ENCODE measurements at regions not wholly inside any gene's neighbourhood (a gene's known extent, or its start where the extent isn't known, plus 50 kb on each side); places are given as distances from the start of the nearest gene placed in this dataset.

GRCh38 chr16:54522584-54522983 is 236.0 kb upstream of the IRX3 start:
- peaks cover 0 to 2% of the 10 kb centered on the region in 2 donors for H3K27me3 ChIP-seq (ENCODE audit: control insufficient read depth in 1 of 2, insufficient read depth in 2 of 2, low read length in 1 of 2)
- WGBS, 2 donors = 46 to 74% methylated on average over 5 of the region's 5 CpGs
- no peak overlapping the region for H3K4me3 ChIP-seq (ENCODE audit: low read length in 2 of 2)
- no peaks in the 10 kb centered on the region for H3K36me3 ChIP-seq (ENCODE audit: control insufficient read depth in 1 of 2, insufficient read depth in 2 of 2, low read length in 1 of 2)
- peaks cover 9% of the 10 kb centered on the region for H3K9me3 ChIP-seq (ENCODE audit: control insufficient read depth, low read length)
- DNase-seq (no peak), ATAC-seq (ENCODE audit: low FRiP score) (no peak)
- intact Hi-C loops (cut with DNase I) = no loop called here
- H3K4me1 ChIP-seq (ENCODE audit: control insufficient read depth in 1 of 2, insufficient read depth in 2 of 2, low read length in 2 of 2) = no peaks in the 10 kb centered on the region
- H3K27ac ChIP-seq (ENCODE audit: low read depth in 1 of 2, low read length in 2 of 2) = no peak overlapping the region

GRCh38 chr16:54521327-54521726 is 234.7 kb upstream of the IRX3 start:
- no peak for DNase-seq
- Histone ChIP-seq H3K4me3 (ENCODE audit: low read length in 2 of 2) (no peak overlapping the region), H3K27ac (ENCODE audit: low read depth in 1 of 2, low read length in 2 of 2) (no peak overlapping the region), H3K27me3 (ENCODE audit: control insufficient read depth in 1 of 2, insufficient read depth in 2 of 2, low read length in 1 of 2) (peaks cover 0 to 2% of the 10 kb centered on the region in 2 donors), H3K9me3 (ENCODE audit: control insufficient read depth, low read length) (peaks cover 7% of the 10 kb centered on the region), H3K4me1 (ENCODE audit: control insufficient read depth in 1 of 2, insufficient read depth in 2 of 2, low read length in 2 of 2) (no peaks in the 10 kb centered on the region), H3K36me3 (ENCODE audit: control insufficient read depth in 1 of 2, insufficient read depth in 2 of 2, low read length in 1 of 2) (no peaks in the 10 kb centered on the region)
- intact Hi-C loops (cut with DNase I) = no loop called here
- WGBS, 2 donors = 73 to 77% methylated on average over 2 of the region's 2 CpGs
- no peak for ATAC-seq (ENCODE audit: low FRiP score)

GRCh38 chr16:54519161-54519695 is 232.6 kb upstream of the IRX3 start:
- ATAC-seq (ENCODE audit: low FRiP score) = no peak
- Histone ChIP-seq H3K4me3 (ENCODE audit: low read length in 2 of 2) (no peak overlapping the region), H3K27ac (ENCODE audit: low read depth in 1 of 2, low read length in 2 of 2) (no peak overlapping the region), H3K9me3 (ENCODE audit: control insufficient read depth, low read length) (peaks cover 4% of the 10 kb centered on the region), H3K4me1 (ENCODE audit: control insufficient read depth in 1 of 2, insufficient read depth in 2 of 2, low read length in 2 of 2) (no peaks in the 10 kb centered on the region), H3K27me3 (ENCODE audit: control insufficient read depth in 1 of 2, insufficient read depth in 2 of 2, low read length in 1 of 2) (peaks cover 0 to 4% of the 10 kb centered on the region in 2 donors), H3K36me3 (ENCODE audit: control insufficient read depth in 1 of 2, insufficient read depth in 2 of 2, low read length in 1 of 2) (no peaks in the 10 kb centered on the region)
- 48 to 53% methylated on average over 4 of the region's 4 CpGs for WGBS, 2 donors
- no peak for DNase-seq
- intact Hi-C loops (cut with DNase I) = no loop called here

- DNase-seq = no peak
- H3K4me1 ChIP-seq (ENCODE audit: control insufficient read depth in 1 of 2, insufficient read depth in 2 of 2, low read length in 2 of 2) = no peaks in the 10 kb centered on the region
- H3K4me3 ChIP-seq (ENCODE audit: low read length in 2 of 2) = no peak overlapping the region
- no peak overlapping the region for H3K27ac ChIP-seq (ENCODE audit: low read depth in 1 of 2, low read length in 2 of 2)
- peaks cover 4% of the 10 kb centered on the region for H3K9me3 ChIP-seq (ENCODE audit: control insufficient read depth, low read length)
- intact Hi-C loops (cut with DNase I) = no loop called here
- H3K36me3 ChIP-seq (ENCODE audit: control insufficient read depth in 1 of 2, insufficient read depth in 2 of 2, low read length in 1 of 2) = no peaks in the 10 kb centered on the region
- H3K27me3 ChIP-seq (ENCODE audit: control insufficient read depth in 1 of 2, insufficient read depth in 2 of 2, low read length in 1 of 2) = peaks cover 0 to 4% of the 10 kb centered on the region in 2 donors
- 60 to 62% methylated on average over 6 of the region's 6 CpGs for WGBS, 2 donors
- ATAC-seq (ENCODE audit: low FRiP score) = no peak
Observed at GRCh38 chr16:54517181-54517580, 230.6 kb upstream of the IRX3 start.

- ATAC-seq (ENCODE audit: low FRiP score) (no peak), DNase-seq (no peak)
- Histone ChIP-seq H3K4me3 (ENCODE audit: low read length in 2 of 2) (no peak overlapping the region), H3K36me3 (ENCODE audit: control insufficient read depth in 1 of 2, insufficient read depth in 2 of 2, low read length in 1 of 2) (no peaks in the 10 kb centered on the region), H3K27me3 (ENCODE audit: control insufficient read depth in 1 of 2, insufficient read depth in 2 of 2, low read length in 1 of 2) (peaks cover 0 to 2% of the 10 kb centered on the region in 2 donors), H3K9me3 (ENCODE audit: control insufficient read depth, low read length) (peaks cover 2% of the 10 kb centered on the region), H3K27ac (ENCODE audit: low read depth in 1 of 2, low read length in 2 of 2) (no peak overlapping the region), H3K4me1 (ENCODE audit: control insufficient read depth in 1 of 2, insufficient read depth in 2 of 2, low read length in 2 of 2) (no peaks in the 10 kb centered on the region)
- intact Hi-C loops (cut with DNase I) = no loop called here
- 88 to 91% methylated on average over 16 of the region's 16 CpGs for whole genome bisulfite sequencing, 2 donors
Observed at GRCh38 chr16:54512467-54512995, 225.9 kb upstream of the IRX3 start.

GRCh38 chr16:54511222-54511731 is 224.7 kb upstream of the IRX3 start:
- Histone ChIP-seq H3K27ac (ENCODE audit: low read depth in 1 of 2, low read length in 2 of 2) (no peak overlapping the region), H3K36me3 (ENCODE audit: control insufficient read depth in 1 of 2, insufficient read depth in 2 of 2, low read length in 1 of 2) (no peaks in the 10 kb centered on the region), H3K4me1 (ENCODE audit: control insufficient read depth in 1 of 2, insufficient read depth in 2 of 2, low read length in 2 of 2) (no peaks in the 10 kb centered on the region), H3K27me3 (ENCODE audit: control insufficient read depth in 1 of 2, insufficient read depth in 2 of 2, low read length in 1 of 2) (peaks cover 0 to 2% of the 10 kb centered on the region in 2 donors), H3K4me3 (ENCODE audit: low read length in 2 of 2) (no peak overlapping the region), H3K9me3 (ENCODE audit: control insufficient read depth, low read length) (peaks cover 2% of the 10 kb centered on the region)
- intact Hi-C loops (cut with DNase I) = no loop called here
- 57 to 62% methylated on average over 3 of the region's 3 CpGs for WGBS, 2 donors
- ATAC-seq (ENCODE audit: low FRiP score) (no peak), DNase-seq (no peak)

- H3K4me3 ChIP-seq (ENCODE audit: low read length in 2 of 2) = no peak overlapping the region
- ATAC-seq (ENCODE audit: low FRiP score) = no peak
- intact Hi-C loops (cut with DNase I) = no loop called here
- WGBS, 2 donors = 64 to 71% methylated on average over 10 of the region's 10 CpGs
- no peaks in the 10 kb centered on the region for H3K4me1 ChIP-seq (ENCODE audit: control insufficient read depth in 1 of 2, insufficient read depth in 2 of 2, low read length in 2 of 2)
- no peak overlapping the region for H3K27ac ChIP-seq (ENCODE audit: low read depth in 1 of 2, low read length in 2 of 2)
- H3K36me3 ChIP-seq (ENCODE audit: control insufficient read depth in 1 of 2, insufficient read depth in 2 of 2, low read length in 1 of 2) = no peaks in the 10 kb centered on the region
- no peak for DNase-seq
- H3K9me3 ChIP-seq (ENCODE audit: control insufficient read depth, low read length) = peaks cover 2% of the 10 kb centered on the region
- peaks cover 0 to 2% of the 10 kb centered on the region in 2 donors for H3K27me3 ChIP-seq (ENCODE audit: control insufficient read depth in 1 of 2, insufficient read depth in 2 of 2, low read length in 1 of 2)
Observed at GRCh38 chr16:54510685-54511221, 224.2 kb upstream of the IRX3 start.

- intact Hi-C loops (cut with DNase I) = no loop called here
- no peak for DNase-seq
- H3K27me3 ChIP-seq (ENCODE audit: control insufficient read depth in 1 of 2, insufficient read depth in 2 of 2, low read length in 1 of 2) = no peaks in the 10 kb centered on the region
- no peak overlapping the region for H3K27ac ChIP-seq (ENCODE audit: low read depth in 1 of 2, low read length in 2 of 2)
- H3K36me3 ChIP-seq (ENCODE audit: control insufficient read depth in 1 of 2, insufficient read depth in 2 of 2, low read length in 1 of 2) = no peaks in the 10 kb centered on the region
- WGBS, 2 donors = 56 to 70% methylated on average over 11 of the region's 11 CpGs
- H3K9me3 ChIP-seq (ENCODE audit: control insufficient read depth, low read length) = no peaks in the 10 kb centered on the region
- no peaks in the 10 kb centered on the region for H3K4me1 ChIP-seq (ENCODE audit: control insufficient read depth in 1 of 2, insufficient read depth in 2 of 2, low read length in 2 of 2)
- H3K4me3 ChIP-seq (ENCODE audit: low read length in 2 of 2) = no peak overlapping the region
- ATAC-seq (ENCODE audit: low FRiP score) = no peak
Observed at GRCh38 chr16:54509456-54509855, 222.9 kb upstream of the IRX3 start.

- Histone ChIP-seq H3K36me3 (ENCODE audit: control insufficient read depth in 1 of 2, insufficient read depth in 2 of 2, low read length in 1 of 2) (no peaks in the 10 kb centered on the region), H3K9me3 (ENCODE audit: control insufficient read depth, low read length) (no peaks in the 10 kb centered on the region), H3K4me1 (ENCODE audit: control insufficient read depth in 1 of 2, insufficient read depth in 2 of 2, low read length in 2 of 2) (no peaks in the 10 kb centered on the region), H3K27me3 (ENCODE audit: control insufficient read depth in 1 of 2, insufficient read depth in 2 of 2, low read length in 1 of 2) (no peaks in the 10 kb centered on the region), H3K4me3 (ENCODE audit: low read length in 2 of 2) (no peak overlapping the region), H3K27ac (ENCODE audit: low read depth in 1 of 2, low read length in 2 of 2) (no peak overlapping the region)
- ATAC-seq (ENCODE audit: low FRiP score) (no peak), DNase-seq (no peak)
- WGBS, 2 donors = 90 to 96% methylated on average over 12 of the region's 12 CpGs
- intact Hi-C loops (cut with DNase I) = no loop called here
Observed at GRCh38 chr16:54508351-54508750, 221.8 kb upstream of the IRX3 start.

Data from aorta (tissue), 5 donors.